CD4-positive, alpha-beta T cell treated with Interleukin-21 for 1 hour (primary cell): ENCODE measurements at regions not wholly inside any gene's neighbourhood (a gene's known extent, or its start where the extent isn't known, plus 50 kb on each side); places are given as distances from the start of the nearest gene placed in this dataset.

ENCODE experiments used
- DNase-seq: peaks from one replicate; pipeline ENCODE4 v3.0.0-alpha.2; 2020

- no peak for DNase-seq
These were observed 161.4 kb upstream of the CAMK1G start for GRCh38 chr1:209421978-209422680.

- no peak for DNase-seq
These were observed 157.6 kb upstream of the CAMK1G start for GRCh38 chr1:209425959-209426358.

- DNase-seq: no peak
These were observed 156.2 kb upstream of the CAMK1G start for GRCh38 chr1:209427277-209427676.

GRCh38 chr1:209427811-209428210 is 155.7 kb upstream of the CAMK1G start:
- no peak for DNase-seq

DNA sequence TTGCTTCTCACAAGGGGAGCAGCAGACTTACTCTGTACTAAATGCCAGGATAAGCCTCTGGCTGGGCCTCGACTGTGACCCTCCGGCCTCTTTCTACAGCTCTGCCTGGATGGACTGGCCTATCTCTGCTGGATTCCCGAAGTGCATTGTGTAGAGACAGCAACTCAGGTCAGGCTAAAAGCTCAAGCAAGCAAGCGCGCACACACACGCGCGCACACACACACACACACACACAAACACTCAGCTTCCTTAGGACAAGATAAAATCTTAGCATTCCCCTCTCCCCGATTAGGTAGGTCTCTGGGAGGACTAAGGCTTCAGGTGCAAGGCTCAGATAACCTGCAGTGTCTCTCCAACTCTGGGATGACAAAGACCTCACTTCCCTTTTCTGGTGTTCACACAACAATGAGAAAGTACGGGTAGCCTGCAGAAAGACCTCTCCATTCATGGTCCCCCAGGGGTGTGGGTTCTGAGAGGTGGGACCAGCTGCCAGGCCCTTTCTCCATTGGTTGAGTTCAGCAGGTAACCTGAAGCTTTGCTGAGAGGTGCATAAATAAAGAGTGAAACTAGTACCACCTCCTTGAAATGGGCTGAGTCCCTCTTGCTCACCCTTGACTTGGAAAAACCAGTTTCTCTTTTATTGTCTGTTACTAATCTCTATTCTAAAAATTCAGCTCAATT is 155.1 kb upstream of the CAMK1G start:
- no peak for DNase-seq

DNA sequence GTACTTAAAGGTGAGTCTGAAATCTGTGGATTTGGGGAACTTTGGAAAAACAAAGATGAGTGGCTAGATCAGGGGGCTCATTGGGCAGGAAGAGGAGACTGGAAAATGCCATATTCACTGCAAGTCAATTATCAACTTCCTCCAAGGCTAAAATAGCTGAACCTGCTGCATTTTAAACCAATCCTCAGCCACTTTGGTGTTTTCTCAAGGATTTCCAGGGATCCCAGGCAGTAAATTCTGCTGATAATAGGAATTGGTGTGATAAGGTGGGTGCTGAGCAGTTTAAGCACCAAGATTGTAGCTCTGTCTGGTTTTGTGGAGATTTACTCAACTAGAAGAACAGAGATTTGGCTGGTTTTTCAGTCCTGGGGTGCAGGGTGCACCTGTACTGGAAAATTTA is 153.9 kb upstream of the CAMK1G start:
- DNase-seq: no peak

DNA sequence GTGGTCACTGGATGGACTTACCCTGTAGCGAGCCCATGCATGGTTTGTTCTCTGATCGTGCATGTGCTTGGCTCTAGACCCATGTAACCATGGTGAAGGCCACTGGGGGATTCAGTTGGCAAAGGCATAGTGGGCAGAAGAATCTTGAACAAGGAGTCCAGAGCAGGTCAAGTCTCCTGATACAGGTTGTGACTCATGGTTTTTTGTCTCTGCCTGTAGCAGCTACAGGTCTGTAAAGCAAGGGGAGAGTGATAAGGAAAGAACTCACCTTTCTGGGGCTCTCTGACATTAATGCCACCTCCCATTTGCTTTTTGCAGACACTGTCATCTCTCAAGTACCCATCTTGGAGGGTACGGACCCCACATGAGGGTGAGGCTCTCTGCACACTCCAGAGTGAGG is 153.4 kb upstream of the CAMK1G start:
- no peak for DNase-seq

DNA sequence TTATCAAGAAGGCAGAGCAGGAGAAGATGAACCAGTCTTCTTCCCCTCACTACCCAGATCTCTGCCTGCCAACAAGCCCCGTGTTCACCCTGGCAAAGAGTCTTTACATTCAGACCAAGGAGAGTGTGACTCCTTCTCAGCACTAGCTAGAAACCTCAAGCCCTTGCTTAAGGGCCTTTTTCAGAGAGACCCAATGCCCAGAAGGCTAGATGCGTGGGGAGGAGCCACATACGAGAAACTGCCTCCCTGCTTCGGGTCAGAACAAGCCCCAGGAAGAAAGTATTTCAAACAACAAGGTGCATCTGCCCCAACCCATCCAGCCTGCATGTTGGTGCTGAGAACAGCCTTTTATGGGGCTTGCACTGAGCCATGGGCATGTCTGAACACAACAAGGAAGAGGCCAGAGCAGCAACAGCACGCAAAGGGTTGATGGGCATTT is 152.7 kb upstream of the CAMK1G start:
- no peak for DNase-seq

GRCh38 chr1:209431402-209431801 is 152.1 kb upstream of the CAMK1G start:
- no peak for DNase-seq

- DNase-seq: no peak
These were observed 151.6 kb upstream of the CAMK1G start for GRCh38 chr1:209431813-209432442.

GRCh38 chr1:209432443-209432825 is 151.1 kb upstream of the CAMK1G start:
- no peak for DNase-seq

- no peak for DNase-seq
These were observed 149.9 kb upstream of the CAMK1G start for GRCh38 chr1:209433649-209434031.

DNA sequence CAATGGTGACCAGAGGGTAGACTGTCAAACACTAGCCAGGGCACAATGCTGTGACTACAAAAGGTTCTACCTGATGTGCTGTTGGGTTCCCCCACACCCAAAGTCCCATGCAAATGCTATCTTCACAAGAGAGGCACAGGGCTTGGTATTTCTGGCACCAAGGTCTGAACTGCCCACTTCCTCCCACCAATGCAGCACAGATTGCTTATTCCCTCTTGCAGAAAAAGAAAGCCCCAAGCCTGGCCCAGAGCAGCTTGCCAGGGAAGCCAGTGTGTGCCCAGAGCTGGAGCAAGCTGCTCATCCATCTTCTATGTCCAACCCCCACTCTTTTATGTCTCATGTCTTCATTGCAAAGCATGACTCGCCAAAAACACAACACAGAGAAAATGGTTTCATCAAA is 149.4 kb upstream of the CAMK1G start:
- no peak for DNase-seq

GRCh38 chr1:209434631-209435217 is 148.8 kb upstream of the CAMK1G start:
- DNase-seq: no peak

GRCh38 chr1:209435654-209436566 is 147.6 kb upstream of the CAMK1G start:
- DNase-seq: peak; percentile 13

GRCh38 chr1:209439828-209440227 is 143.7 kb upstream of the CAMK1G start:
- no peak for DNase-seq

GRCh38 chr1:209443361-209443931 is 140.1 kb upstream of the CAMK1G start:
- no peak for DNase-seq

- no peak for DNase-seq
These were observed 139.4 kb upstream of the CAMK1G start for GRCh38 chr1:209443975-209444651.

DNA sequence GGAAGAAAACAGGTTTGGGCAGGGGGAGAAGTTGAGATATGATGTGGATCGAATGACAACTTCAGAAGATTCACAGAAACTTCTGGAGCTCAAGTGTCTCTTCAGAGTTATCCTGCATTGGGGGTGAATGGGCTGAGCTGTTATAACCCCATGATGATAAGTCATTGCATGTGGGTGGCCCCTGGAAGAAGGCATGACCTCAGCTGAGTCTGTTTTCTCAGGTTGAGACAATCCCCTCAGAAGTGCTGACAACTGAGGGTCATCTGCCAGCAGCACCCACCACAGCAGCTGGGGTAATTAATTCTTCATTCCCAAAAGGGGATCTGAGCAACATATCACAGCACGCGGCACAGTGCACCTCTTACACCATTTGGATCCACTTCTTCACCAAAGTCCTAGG is 138.6 kb upstream of the CAMK1G start:
- no peak for DNase-seq

DNA sequence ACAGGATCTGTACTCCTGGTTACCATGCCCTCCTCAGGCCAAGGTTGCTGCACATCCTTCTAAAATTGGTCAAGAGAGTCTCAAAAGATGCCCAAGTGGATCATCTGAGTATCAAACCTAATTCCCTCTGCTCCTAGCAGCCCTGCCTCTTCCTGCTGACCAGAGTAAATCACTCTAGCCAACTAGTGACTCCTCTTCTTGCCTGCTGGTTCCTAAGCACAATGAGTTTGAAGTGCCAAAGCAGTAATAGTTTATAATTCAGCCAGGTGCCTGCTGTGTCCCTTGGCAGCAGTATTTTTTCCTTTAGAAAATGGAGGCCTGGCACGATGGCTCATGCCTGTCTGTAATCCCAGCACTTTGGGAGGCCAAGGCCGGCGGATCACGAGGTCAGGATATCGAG is 137.9 kb upstream of the CAMK1G start:
- no peak for DNase-seq

GRCh38 chr1:209446356-209446755 is 137.2 kb upstream of the CAMK1G start:
- DNase-seq: no peak
